IMR-90 (cell line): ENCODE measurements at regions not wholly inside any gene's neighbourhood (a gene's known extent, or its start where the extent isn't known, plus 50 kb on each side); places are given as distances from the start of the nearest gene placed in this dataset.
A peak's percentile ranks its signal among the peaks of the same experiment; 100 is the strongest.

Experiments used
- ATAC-seq: fragments of 200-7000 bp; cut with Tn5 transposase; 2 replicates; pipeline ENCODE4 v1.9.1; 2020; ENCODE audit warnings: low read depth, mild to moderate bottlenecking, moderate library complexity
- BruUV-seq: library from RNA; stranded (reverse); fragments of 400-500 nt; replicated peaks from 2 replicates; lab custom pipeline; 2021; lab: Mats Ljungman, UMichigan
- CTCF ChIA-PET: fragments of 300-600 bp; formaldehyde crosslinking; extraction: SDS; loops from one replicate; lab custom pipeline; 2021; ENCODE audit warnings: antibody characterized with exemption; lab: Yijun Ruan, JAX
- POLR2A ChIA-PET: fragments of 300-600 bp; sonication (Branson Sonifier 250); formaldehyde crosslinking; loops from one replicate; lab custom pipeline; 2022; ENCODE audit warnings: antibody characterized with exemption; ENCODE audit not compliant: unreplicated experiment; lab: Charles Lee
- DNase-seq: peaks from one replicate; pipeline ENCODE4 v3.0.0; 2013
- H2AFZ ChIP-seq: replicated peaks from 2 replicates; pipeline ENCODE3; 2013; ENCODE audit warnings: low read length, mild to moderate bottlenecking; ENCODE audit not compliant: poor library complexity
- H2AK5ac ChIP-seq: 2 replicates; pipeline ENCODE4 v1.6.1; 2013; ENCODE audit warnings: low read depth, low read length, inconsistent platforms
- H2AK9ac ChIP-seq: replicated peaks from 2 replicates; pipeline ENCODE3; 2013; ENCODE audit warnings: mild to moderate bottlenecking, low read depth, low read length, moderate library complexity; ENCODE audit not compliant: poor library complexity
- H2BK120ac ChIP-seq: 2 replicates; pipeline ENCODE4 v1.6.1; 2013; ENCODE audit warnings: low read depth, low read length, inconsistent platforms
- H2BK15ac ChIP-seq: 3 replicates; pipeline ENCODE4 v1.6.1; 2013; ENCODE audit warnings: low read depth, low read length, inconsistent platforms
- H2BK20ac ChIP-seq: 2 replicates; pipeline ENCODE4 v1.6.1; 2013; ENCODE audit warnings: low read depth, mild to moderate bottlenecking, inconsistent platforms, low read length, moderate library complexity
- H2BK5ac ChIP-seq: 2 replicates; pipeline ENCODE4 v1.6.1; 2013; ENCODE audit warnings: mild to moderate bottlenecking, low read depth, low read length, inconsistent platforms; ENCODE audit not compliant: poor library complexity, severe bottlenecking
- H3K14ac ChIP-seq: replicated peaks from 2 replicates; pipeline ENCODE4 v1.6.1; 2013; ENCODE audit warnings: low read depth, low read length, inconsistent platforms
- H3K18ac ChIP-seq: 2 replicates; pipeline ENCODE4 v1.6.1; 2013; ENCODE audit warnings: low read depth, low read length, control low read depth
- H3K23ac ChIP-seq: 2 replicates; pipeline ENCODE4 v1.6.1; 2013; ENCODE audit warnings: low read depth, low read length, inconsistent platforms
- H3K27ac ChIP-seq: 2 replicates; pipeline ENCODE4 v1.5.1; 2013; ENCODE audit warnings: mild to moderate bottlenecking, control low read depth, low read length; ENCODE audit not compliant: insufficient read depth
- H3K27me3 ChIP-seq: 2 replicates; pipeline ENCODE4 v1.6.1; 2013; ENCODE audit warnings: low read length; ENCODE audit not compliant: control insufficient read depth, insufficient read depth
- H3K36me3 ChIP-seq: 2 replicates; pipeline ENCODE4 v1.6.1; 2013; ENCODE audit warnings: low read length, mixed read lengths; ENCODE audit not compliant: control insufficient read depth, insufficient read depth
- H3K4ac ChIP-seq: 2 replicates; pipeline ENCODE4 v1.6.1; 2013; ENCODE audit warnings: low read depth, low read length, inconsistent platforms
- H3K4me1 ChIP-seq: 2 replicates; pipeline ENCODE4 v1.6.1; 2013; ENCODE audit warnings: low read length, mixed read lengths; ENCODE audit not compliant: control insufficient read depth, insufficient read depth
- H3K4me2 ChIP-seq: 2 replicates; pipeline ENCODE4 v1.6.1; 2013; ENCODE audit warnings: low read depth, mild to moderate bottlenecking, control low read depth, low read length, moderate library complexity
- H3K4me3 ChIP-seq: 2 replicates; pipeline ENCODE4 v1.5.1; 2013; ENCODE audit warnings: low read depth, mild to moderate bottlenecking, control low read depth, low read length, moderate library complexity; ENCODE audit not compliant: insufficient read depth
- H3K56ac ChIP-seq: 2 replicates; pipeline ENCODE4 v1.6.1; 2013; ENCODE audit warnings: low read length, inconsistent platforms; ENCODE audit not compliant: insufficient read depth; ENCODE audit errors: extremely low read depth
- H3K79me1 ChIP-seq, 2 experiments: 2 replicates each; pipeline ENCODE4 v1.6.1; 2013; ENCODE audit warnings: low read length in 2 of 2, inconsistent platforms in 1 of 2, low read depth in 1 of 2
- H3K9ac ChIP-seq: 2 replicates; pipeline ENCODE4 v1.6.1; 2013; ENCODE audit warnings: low read depth, low read length, control low read depth
- H3K9me1 ChIP-seq: 2 replicates; pipeline ENCODE4 v1.6.1; 2013; ENCODE audit warnings: low read length, inconsistent platforms; ENCODE audit not compliant: insufficient read depth
- H3K9me3 ChIP-seq: 2 replicates; pipeline ENCODE4 v1.6.1; 2013; ENCODE audit warnings: low read length; ENCODE audit not compliant: control insufficient read depth, insufficient read depth
- H4K20me1 ChIP-seq: 2 replicates; pipeline ENCODE4 v1.6.1; 2013; ENCODE audit warnings: low read length, inconsistent platforms; ENCODE audit not compliant: insufficient read depth
- H4K5ac ChIP-seq: 2 replicates; pipeline ENCODE4 v1.6.1; 2013; ENCODE audit warnings: mild to moderate bottlenecking, low read depth, low read length, control low read depth
- H4K8ac ChIP-seq, 2 experiments: 2 replicates each; pipeline ENCODE4 v1.6.1; 2013; ENCODE audit warnings: low read depth in 2 of 2, low read length in 2 of 2, control low read depth in 1 of 2, inconsistent platforms in 1 of 2
- H4K91ac ChIP-seq: 2 replicates; pipeline ENCODE4 v1.6.1; 2013; ENCODE audit warnings: low read depth, low read length, inconsistent platforms; ENCODE audit not compliant: insufficient read depth
- BHLHE40 ChIP-seq: fragments of 150-350 bp; IDR thresholded peaks from 2 replicates; pipeline ENCODE4 v1.6.1; 2016; ENCODE audit warnings: mild to moderate bottlenecking, low read depth, low read length
- CEBPB ChIP-seq: IDR thresholded peaks from 2 replicates; pipeline ENCODE4 v1.6.1; 2012; ENCODE audit warnings: low read depth, low read length, improper control_type of control experiment
- CHD1 ChIP-seq: IDR thresholded peaks from 2 replicates; pipeline ENCODE4 v1.6.1; 2012; ENCODE audit warnings: low read depth, low read length, improper control_type of control experiment
- CTCF ChIP-seq: conservative IDR thresholded peaks from 2 replicates; pipeline ENCODE4 v1.5.1; 2012; ENCODE audit warnings: mild to moderate bottlenecking, low read depth, low read length, improper control_type of control experiment
- ELK1 ChIP-seq: fragments of 150-350 bp; IDR thresholded peaks from 2 replicates; pipeline ENCODE4 v1.6.1; 2016; ENCODE audit warnings: low read depth, mild to moderate bottlenecking, low read length, moderate library complexity, borderline replicate concordance
- FOS ChIP-seq: fragments of 150-350 bp; IDR thresholded peaks from 2 replicates; pipeline ENCODE4 v1.6.1; 2016; ENCODE audit warnings: low read depth, low read length
- MAFK ChIP-seq: IDR thresholded peaks from 2 replicates; pipeline ENCODE4 v1.6.1; 2012; ENCODE audit warnings: low read depth, low read length, improper control_type of control experiment
- MAZ ChIP-seq: IDR thresholded peaks from 2 replicates; pipeline ENCODE4 v1.6.1; 2012; ENCODE audit warnings: low read depth, mild to moderate bottlenecking, low read length, improper control_type of control experiment, moderate library complexity, borderline replicate concordance
- MXI1 ChIP-seq: IDR thresholded peaks from 2 replicates; pipeline ENCODE4 v1.6.1; 2012; ENCODE audit warnings: low read depth, mild to moderate bottlenecking, low read length, moderate library complexity, borderline replicate concordance
- NFE2L2 ChIP-seq: fragments of 150-350 bp; IDR thresholded peaks from 2 replicates; pipeline ENCODE4 v1.6.1; 2016; ENCODE audit warnings: low read depth, mild to moderate bottlenecking, low read length
- RAD21 ChIP-seq: IDR thresholded peaks from 2 replicates; pipeline ENCODE4 v1.6.1; 2012; ENCODE audit warnings: low read length, improper control_type of control experiment
- RCOR1 ChIP-seq: IDR thresholded peaks from 2 replicates; pipeline ENCODE4 v1.6.1; 2012; ENCODE audit warnings: mild to moderate bottlenecking, low read length, improper control_type of control experiment; ENCODE audit not compliant: insufficient replicate concordance
- RFX5 ChIP-seq: IDR thresholded peaks from 2 replicates; pipeline ENCODE4 v1.8.0; 2012; ENCODE audit warnings: low read depth, mild to moderate bottlenecking, low read length, moderate library complexity
- SMC3 ChIP-seq: fragments of 150-350 bp; IDR thresholded peaks from 2 replicates; pipeline ENCODE4 v1.6.1; 2016; ENCODE audit warnings: low read depth, mild to moderate bottlenecking, antibody characterized with exemption, low read length, moderate library complexity
- USF2 ChIP-seq: fragments of 150-350 bp; IDR thresholded peaks from 2 replicates; pipeline ENCODE4 v1.6.1; 2017; ENCODE audit warnings: mild to moderate bottlenecking, antibody characterized with exemption, low read length, low read depth
- WGBS, 2 experiments: methylation state at CpG; one replicate each; pipeline versions ENCODE4 v1.1.5 to v1.1.7; 2013; ENCODE audit warnings: missing lambda C conversion rate in 2 of 2; ENCODE audit not compliant: insufficient read length in 1 of 2; ENCODE audit errors: extremely low coverage in 2 of 2; 5-methylcytosine and 5-hydroxymethylcytosine counted together
- dilution Hi-C: fragments of 300-500 bp; cut with HindIII; formaldehyde crosslinking; loops from one replicate; pipeline ENCODE4 v1.14.3; 2018; ENCODE audit warnings: low sequenced_read_pairs; ENCODE audit not compliant: unreplicated experiment
- in situ Hi-C: fragments of 300-500 bp; cut with MboI; formaldehyde crosslinking; loops from 3 replicates; pipeline ENCODE4 v1.14.3; 2019; ENCODE audit warnings: low sequenced_read_pairs, inconsistent platforms, mixed read lengths
- intact Hi-C: fragments of 100-400 bp; cut with micrococcal nuclease; formaldehyde crosslinking; loops from 2 replicates; pipeline ENCODE4 v1.10.0; 2022

- no peak overlapping the region for H4K8ac ChIP-seq
- ChIA-PET CTCF (interaction anchor here (1.2 kb wide), 1 partner anchor 18 kb away, joined by 4 read pairs; no protein-coding TSS in a partner anchor), POLR2A (no interaction called here)
- no peaks in the 10 kb centered on the region for H3K27me3 ChIP-seq
- no peak overlapping the region for H2BK15ac ChIP-seq
- in situ Hi-C loops, result loop anchor here (25.0 kb wide), 1 partner anchor 817 kb away; the partner anchor contains the start of gene RFC4
- H2AFZ ChIP-seq, result no peak overlapping the region
- no peaks in the 10 kb centered on the region for H3K9me3 ChIP-seq
- no peak overlapping the region for H2AK5ac ChIP-seq
- ATAC-seq, result peak; percentile 80
- H3K56ac ChIP-seq, result no peak overlapping the region
- no peak overlapping the region for H2BK20ac ChIP-seq
- H3K18ac ChIP-seq, result no peak overlapping the region; the same call in 1 of the 2 replicates
- no peak overlapping the region for H4K5ac ChIP-seq
- H4K20me1 ChIP-seq, result no peaks in the 10 kb centered on the region
- no TSS peak for BruUV-seq
- H2BK5ac ChIP-seq, result peak overlapping the region; percentile 6
- H3K14ac ChIP-seq, result no peak overlapping the region
- no peak overlapping the region for H3K9ac ChIP-seq
- intact Hi-C loops, result no loop called here
- H3K4me2 ChIP-seq, result peak overlapping the region; percentile 64
- no peak overlapping the region for H3K4me3 ChIP-seq
- H3K36me3 ChIP-seq, result no peaks in the 10 kb centered on the region
- no peak overlapping the region for H3K23ac ChIP-seq
- no peak overlapping the region for H2AK9ac ChIP-seq
- peak; percentile 91 for DNase-seq
- H3K79me1 ChIP-seq, result no peaks in the 10 kb centered on the region
- H3K27ac ChIP-seq, result no peak overlapping the region; the same call in 1 of the 2 replicates
- dilution Hi-C loops, result no loop called here
- H3K4me1 ChIP-seq, result peaks cover 10% of the 10 kb centered on the region
- TF ChIP-seq NFE2L2 (0 out of 2 replicates have a peak, but pooled peaks have one; percentile 40), CEBPB (peak; percentile 86), MXI1 (no peak), RAD21 (no peak), MAZ (no peak), USF2 (no peak), FOS (peak; percentile 70), ELK1 (no peak), CHD1 (no peak), CTCF (no peak), BHLHE40 (no peak), SMC3 (no peak), MAFK (peak; percentile 35; the same call in 1 of the 2 replicates), RCOR1 (no peak), RFX5 (no peak)
- H2BK120ac ChIP-seq, result peak overlapping the region; percentile 22; the same call in 1 of the 2 replicates
- no CpG with 5 or more reads among the region's 3 CpGs for WGBS, 2 experiments
- H3K9me1 ChIP-seq, result peaks cover 4% of the 10 kb centered on the region; the same call in 1 of the 2 replicates
- no peak overlapping the region for H4K91ac ChIP-seq
- H3K4ac ChIP-seq, result no peak overlapping the region
These were observed 57.5 kb upstream of the TRA2B start for GRCh38 chr3:185995352-185995751.
